Epithelial cell of esophagus (primary cell): ENCODE measurements at regions not wholly inside any gene's neighbourhood (a gene's known extent, or its start where the extent isn't known, plus 50 kb on each side); places are given as distances from the start of the nearest gene placed in this dataset.

Experiments used
- DNase-seq: peaks from one replicate; pipeline ENCODE4 v3.0.0; 2010; ENCODE audit warnings: low read depth
- H3K4me3 ChIP-seq: 2 replicates; pipeline ENCODE4 v1.5.1; 2011; ENCODE audit warnings: mild to moderate bottlenecking, low read length, control low read depth
- CTCF ChIP-seq: IDR thresholded peaks from 2 replicates; pipeline ENCODE4 v1.5.1; 2011; ENCODE audit warnings: low read depth, mild to moderate bottlenecking, low read length, control low read depth, inconsistent platforms; ENCODE audit not compliant: insufficient read depth; ENCODE audit errors: missing control alignments

- DNase-seq = no peak
- TF ChIP-seq CTCF = no peak
- H3K4me3 ChIP-seq = no peak overlapping the region
These were observed 281.4 kb upstream of the RGS17 start for GRCh38 chr6:153412519-153412918.

GRCh38 chr6:153411070-153411648 lies 280.1 kb upstream of the RGS17 start:
- no peak for TF ChIP-seq CTCF
- DNase-seq = no peak
- H3K4me3 ChIP-seq = no peak overlapping the region

- TF ChIP-seq CTCF = no peak
- H3K4me3 ChIP-seq = no peak overlapping the region
- DNase-seq = no peak
These were observed 274.8 kb upstream of the RGS17 start for GRCh38 chr6:153405931-153406330.

- no peak for TF ChIP-seq CTCF
- peak; percentile 23 for DNase-seq
These were observed 270.7 kb upstream of the RGS17 start for GRCh38 chr6:153401751-153402150.

GRCh38 chr6:153392156-153392555 lies 261.1 kb upstream of the RGS17 start:
- peak; percentile 53 for DNase-seq
- no peak for TF ChIP-seq CTCF
- H3K4me3 ChIP-seq = no peak overlapping the region

More at GRCh38 chr6:153401751-153402150, 270.7 kb upstream of the RGS17 start:
- H3K4me3 ChIP-seq = no peak overlapping the region

- DNase-seq = no peak
- no peak for TF ChIP-seq CTCF
- H3K4me3 ChIP-seq = no peak overlapping the region
These were observed 242.8 kb upstream of the RGS17 start for GRCh38 chr6:153373869-153374268.

- no peak for DNase-seq
- no peak for TF ChIP-seq CTCF
- H3K4me3 ChIP-seq = no peak overlapping the region
These were observed 237.0 kb upstream of the RGS17 start for GRCh38 chr6:153368131-153368530.
